Colonic mucosa (tissue), 4 donors: ENCODE measurements at regions not wholly inside any gene's neighbourhood (a gene's known extent, or its start where the extent isn't known, plus 50 kb on each side); places are given as distances from the start of the nearest gene placed in this dataset.

Experiments
- DNase-seq: peaks from one replicate; pipeline ENCODE4 v3.0.0-alpha.2; 2020
- H3K27ac ChIP-seq: fragments of 200-600 bp; one replicate; pipeline ENCODE4 v1.8.0; 2021
- H3K27me3 ChIP-seq: fragments of 200-600 bp; one replicate; pipeline ENCODE4 v1.8.0; 2021
- H3K36me3 ChIP-seq: fragments of 200-600 bp; one replicate; pipeline ENCODE4 v1.8.0; 2021
- H3K4me1 ChIP-seq: fragments of 200-600 bp; one replicate; pipeline ENCODE4 v1.8.0; 2021; ENCODE audit warnings: mild to moderate bottlenecking
- H3K4me3 ChIP-seq: fragments of 200-600 bp; one replicate; pipeline ENCODE4 v1.8.0; 2021
- H3K9ac ChIP-seq, 2 donors: one replicate each; pipeline ENCODE4 v1.7.0; 2013; ENCODE audit warnings: control low read depth in 2 of 2, low read depth in 2 of 2, low read length in 2 of 2
- H3K9me3 ChIP-seq: fragments of 200-600 bp; one replicate; pipeline ENCODE4 v1.8.0; 2021
- intact Hi-C: fragments of 100-400 bp; cut with DNase I; formaldehyde crosslinking; loops from one replicate; pipeline ENCODE4 v1.14.1; 2022
- TF ChIP-seq, protein P1 (sequence below): fragments of 200-600 bp; IDR thresholded peaks from one replicate; pipeline ENCODE4 v1.8.0; 2022; ENCODE audit warnings: antibody characterized with exemption, mild to moderate bottlenecking
- donor health status: healthy.
- donor health status: DM: no; HTN: no; CAD: no.
- donor health status: DM: no; HTN: no; CAD: no.

DNA sequence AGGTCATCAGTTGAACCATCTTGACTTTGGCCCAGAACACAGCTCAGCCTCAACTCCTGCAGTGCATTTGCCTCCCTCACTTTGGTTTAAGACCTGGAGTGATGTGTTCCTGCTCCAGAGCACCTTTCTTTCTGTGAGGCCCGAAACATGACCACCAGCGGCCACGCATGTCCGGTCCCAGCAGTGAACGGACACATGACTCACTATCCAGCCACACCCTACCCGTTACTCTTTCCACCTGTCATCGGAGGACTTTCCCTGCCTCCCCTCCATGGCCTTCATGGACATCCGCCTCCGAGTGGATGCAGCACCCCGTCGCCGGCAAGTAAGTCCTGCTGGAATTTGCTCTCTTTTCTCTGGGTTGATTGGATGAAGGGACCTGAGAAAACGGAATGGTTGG lies 253.8 kb upstream of the RARB start:
- no peaks in the 10 kb centered on the region for H3K4me1 ChIP-seq

GRCh38 chr3:25177041-25177440 lies 251.0 kb upstream of the RARB start:
- no peak overlapping the region for H3K27ac ChIP-seq
- no peaks in the 10 kb centered on the region for H3K36me3 ChIP-seq
- H3K9me3 ChIP-seq = no peaks in the 10 kb centered on the region
- no peaks in the 10 kb centered on the region for H3K4me1 ChIP-seq
- H3K27me3 ChIP-seq = no peaks in the 10 kb centered on the region
- intact Hi-C loops = no loop called here
- H3K9ac ChIP-seq = no peak overlapping the region
- DNase-seq = no peak
- H3K4me3 ChIP-seq = no peak overlapping the region
- TF ChIP-seq, protein P1, sequence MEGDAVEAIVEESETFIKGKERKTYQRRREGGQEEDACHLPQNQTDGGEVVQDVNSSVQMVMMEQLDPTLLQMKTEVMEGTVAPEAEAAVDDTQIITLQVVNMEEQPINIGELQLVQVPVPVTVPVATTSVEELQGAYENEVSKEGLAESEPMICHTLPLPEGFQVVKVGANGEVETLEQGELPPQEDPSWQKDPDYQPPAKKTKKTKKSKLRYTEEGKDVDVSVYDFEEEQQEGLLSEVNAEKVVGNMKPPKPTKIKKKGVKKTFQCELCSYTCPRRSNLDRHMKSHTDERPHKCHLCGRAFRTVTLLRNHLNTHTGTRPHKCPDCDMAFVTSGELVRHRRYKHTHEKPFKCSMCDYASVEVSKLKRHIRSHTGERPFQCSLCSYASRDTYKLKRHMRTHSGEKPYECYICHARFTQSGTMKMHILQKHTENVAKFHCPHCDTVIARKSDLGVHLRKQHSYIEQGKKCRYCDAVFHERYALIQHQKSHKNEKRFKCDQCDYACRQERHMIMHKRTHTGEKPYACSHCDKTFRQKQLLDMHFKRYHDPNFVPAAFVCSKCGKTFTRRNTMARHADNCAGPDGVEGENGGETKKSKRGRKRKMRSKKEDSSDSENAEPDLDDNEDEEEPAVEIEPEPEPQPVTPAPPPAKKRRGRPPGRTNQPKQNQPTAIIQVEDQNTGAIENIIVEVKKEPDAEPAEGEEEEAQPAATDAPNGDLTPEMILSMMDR = no peak

More for the DNA sequence above, 253.8 kb upstream of the RARB start:
- no peak overlapping the region for H3K4me3 ChIP-seq
- no peak for DNase-seq
- H3K27me3 ChIP-seq = no peaks in the 10 kb centered on the region
- H3K27ac ChIP-seq = no peak overlapping the region
- H3K9ac ChIP-seq = no peak overlapping the region
- no peaks in the 10 kb centered on the region for H3K36me3 ChIP-seq
- TF ChIP-seq, protein P1 = no peak
- intact Hi-C loops = no loop called here
- no peaks in the 10 kb centered on the region for H3K9me3 ChIP-seq

DNA sequence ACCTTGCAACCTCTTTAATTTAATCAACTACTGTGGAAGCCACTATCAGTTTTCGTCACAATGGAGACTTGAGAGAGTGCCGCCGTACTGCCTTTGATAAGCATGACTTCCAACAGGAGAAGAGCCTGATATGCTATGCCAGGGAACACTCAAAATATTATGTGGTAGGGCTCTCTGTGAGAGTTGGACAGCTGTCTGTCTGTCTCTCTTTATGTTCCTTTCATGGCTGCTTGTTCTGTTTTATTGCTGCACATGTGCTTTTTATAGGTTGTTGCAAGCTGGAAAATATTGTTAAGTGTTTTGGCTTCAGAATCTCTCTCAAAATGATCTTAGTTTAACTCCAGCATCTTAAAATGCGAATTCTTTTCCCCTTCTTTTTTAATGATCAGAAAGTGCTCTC lies 249.4 kb upstream of the RARB start:
- TF ChIP-seq, protein P1 = no peak
- H3K4me1 ChIP-seq = no peaks in the 10 kb centered on the region
- H3K27ac ChIP-seq = no peak overlapping the region
- DNase-seq = no peak
- H3K36me3 ChIP-seq = no peaks in the 10 kb centered on the region
- H3K27me3 ChIP-seq = no peaks in the 10 kb centered on the region
- no peak overlapping the region for H3K4me3 ChIP-seq
- H3K9me3 ChIP-seq = no peaks in the 10 kb centered on the region
- intact Hi-C loops = no loop called here
- no peak overlapping the region for H3K9ac ChIP-seq

GRCh38 chr3:25181096-25181495 lies 247.0 kb upstream of the RARB start:
- no peak overlapping the region for H3K4me3 ChIP-seq
- TF ChIP-seq, protein P1 = no peak

GRCh38 chr3:25182794-25183193 lies 245.3 kb upstream of the RARB start:
- Histone ChIP-seq H3K9me3 (no peaks in the 10 kb centered on the region), H3K4me3 (no peak overlapping the region), H3K27me3 (no peaks in the 10 kb centered on the region), H3K9ac (no peak overlapping the region), H3K27ac (no peak overlapping the region), H3K4me1 (no peaks in the 10 kb centered on the region), H3K36me3 (no peaks in the 10 kb centered on the region)
- no peak for DNase-seq
- intact Hi-C loops = no loop called here
- TF ChIP-seq, protein P1 = no peak

More at GRCh38 chr3:25181096-25181495, 247.0 kb upstream of the RARB start:
- no peak overlapping the region for H3K9ac ChIP-seq
- no peak for DNase-seq
- no peaks in the 10 kb centered on the region for H3K4me1 ChIP-seq
- no peak overlapping the region for H3K27ac ChIP-seq
- intact Hi-C loops = no loop called here
- no peaks in the 10 kb centered on the region for H3K9me3 ChIP-seq
- H3K36me3 ChIP-seq = no peaks in the 10 kb centered on the region
- H3K27me3 ChIP-seq = no peaks in the 10 kb centered on the region
